H1 (cell line): ENCODE measurements at regions not wholly inside any gene's neighbourhood (a gene's known extent, or its start where the extent isn't known, plus 50 kb on each side); places are given as distances from the start of the nearest gene placed in this dataset.

Experiments used
- TF ChIP-seq, protein P1 (sequence below): IDR thresholded peaks from 2 replicates; pipeline ENCODE4 v1.6.1; 2012; ENCODE audit warnings: low read length, inconsistent platforms

DNA sequence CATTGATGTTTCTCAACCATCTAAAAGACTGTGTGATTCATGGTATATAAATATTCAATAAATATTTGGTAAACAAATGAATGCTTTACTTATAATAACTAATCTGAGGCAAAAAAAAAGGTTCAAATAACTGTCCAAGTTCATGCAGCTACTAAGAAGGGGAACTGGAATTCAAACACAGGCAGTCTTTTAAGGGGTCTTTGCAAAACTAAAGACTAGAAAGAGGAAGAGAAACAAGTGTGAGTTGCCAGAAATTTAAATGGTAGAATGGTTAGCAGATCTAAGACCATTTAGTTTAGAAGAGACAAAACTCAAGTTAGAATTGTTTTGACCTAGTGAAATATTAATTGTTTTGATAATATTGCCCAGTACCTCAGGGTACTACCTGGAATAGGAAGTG lies 642.0 kb upstream of the LRRN3 start (continued):
- TF ChIP-seq, protein P1, sequence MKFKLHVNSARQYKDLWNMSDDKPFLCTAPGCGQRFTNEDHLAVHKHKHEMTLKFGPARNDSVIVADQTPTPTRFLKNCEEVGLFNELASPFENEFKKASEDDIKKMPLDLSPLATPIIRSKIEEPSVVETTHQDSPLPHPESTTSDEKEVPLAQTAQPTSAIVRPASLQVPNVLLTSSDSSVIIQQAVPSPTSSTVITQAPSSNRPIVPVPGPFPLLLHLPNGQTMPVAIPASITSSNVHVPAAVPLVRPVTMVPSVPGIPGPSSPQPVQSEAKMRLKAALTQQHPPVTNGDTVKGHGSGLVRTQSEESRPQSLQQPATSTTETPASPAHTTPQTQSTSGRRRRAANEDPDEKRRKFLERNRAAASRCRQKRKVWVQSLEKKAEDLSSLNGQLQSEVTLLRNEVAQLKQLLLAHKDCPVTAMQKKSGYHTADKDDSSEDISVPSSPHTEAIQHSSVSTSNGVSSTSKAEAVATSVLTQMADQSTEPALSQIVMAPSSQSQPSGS: no peak
- TF ChIP-seq, all 59 proteins: peak for 0
